Uterus (tissue), 2 donors: ENCODE measurements at regions not wholly inside any gene's neighbourhood (a gene's known extent, or its start where the extent isn't known, plus 50 kb on each side); places are given as distances from the start of the nearest gene placed in this dataset.

Experiments used
- POLR2A ChIP-seq, 2 donors: fragments of 450-650 bp; IDR thresholded peaks; one replicate each; pipeline ENCODE4 v1.6.1; 2016; ENCODE audit warnings: antibody characterized with exemption in 2 of 2, mild to moderate bottlenecking in 1 of 2, moderate library complexity in 1 of 2
- TF ChIP-seq, protein P1 (sequence below), 4 experiments: fragments of 200-600 bp in 2 of 4; fragments of 450-650 bp in 2 of 4; sonication (generic) in 2 of 4; IDR thresholded peaks; one replicate each; pipeline ENCODE4 v1.5.1; 2016 to 2019; ENCODE audit warnings: antibody characterized with exemption in 4 of 4, mild to moderate bottlenecking in 2 of 4, moderate library complexity in 1 of 4

DNA sequence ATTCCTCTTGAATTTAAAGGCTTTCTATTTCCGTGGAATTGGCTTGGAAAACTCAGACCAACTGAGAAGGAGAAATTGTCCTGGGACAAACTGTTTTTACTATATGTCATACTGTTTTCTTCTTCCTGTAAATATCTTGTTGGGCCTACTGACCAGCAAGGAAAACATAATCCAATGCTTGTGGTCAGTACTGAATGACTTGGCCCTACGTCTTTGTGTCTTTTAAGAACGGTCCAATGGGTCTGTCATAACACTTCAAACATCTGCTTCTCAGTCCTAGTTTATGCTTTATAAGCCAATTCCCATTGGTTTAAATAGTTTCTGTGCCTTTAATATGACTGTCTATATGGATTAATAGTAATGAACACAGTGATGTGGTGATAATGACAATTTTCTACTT is 248.5 kb upstream of the DDHD1 start:
- TF ChIP-seq, protein P1, sequence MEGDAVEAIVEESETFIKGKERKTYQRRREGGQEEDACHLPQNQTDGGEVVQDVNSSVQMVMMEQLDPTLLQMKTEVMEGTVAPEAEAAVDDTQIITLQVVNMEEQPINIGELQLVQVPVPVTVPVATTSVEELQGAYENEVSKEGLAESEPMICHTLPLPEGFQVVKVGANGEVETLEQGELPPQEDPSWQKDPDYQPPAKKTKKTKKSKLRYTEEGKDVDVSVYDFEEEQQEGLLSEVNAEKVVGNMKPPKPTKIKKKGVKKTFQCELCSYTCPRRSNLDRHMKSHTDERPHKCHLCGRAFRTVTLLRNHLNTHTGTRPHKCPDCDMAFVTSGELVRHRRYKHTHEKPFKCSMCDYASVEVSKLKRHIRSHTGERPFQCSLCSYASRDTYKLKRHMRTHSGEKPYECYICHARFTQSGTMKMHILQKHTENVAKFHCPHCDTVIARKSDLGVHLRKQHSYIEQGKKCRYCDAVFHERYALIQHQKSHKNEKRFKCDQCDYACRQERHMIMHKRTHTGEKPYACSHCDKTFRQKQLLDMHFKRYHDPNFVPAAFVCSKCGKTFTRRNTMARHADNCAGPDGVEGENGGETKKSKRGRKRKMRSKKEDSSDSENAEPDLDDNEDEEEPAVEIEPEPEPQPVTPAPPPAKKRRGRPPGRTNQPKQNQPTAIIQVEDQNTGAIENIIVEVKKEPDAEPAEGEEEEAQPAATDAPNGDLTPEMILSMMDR (IDR thresholded peaks at IDR 0.05): no peak
- TF ChIP-seq POLR2A (IDR thresholded peaks at IDR 0.05): no peak
